ENCODE measurements at regions not wholly inside any gene's neighbourhood (a gene's known extent, or its start where the extent isn't known, plus 50 kb on each side); places are given as distances from the start of the nearest gene placed in this dataset.

- TF ChIP-seq RXRA (IDR thresholded peaks at IDR 0.05; ENCODE audit: insufficient read depth, low read depth, low read length) (no peak), CHD7 (IDR thresholded peaks at IDR 0.05; ENCODE audit: insufficient replicate concordance, low read length) (no peak), POU5F1 (IDR thresholded peaks at IDR 0.05; ENCODE audit: low read depth, low read length) (no peak)
Observed at GRCh38 chr9:20037699-20038098, 248.9 kb upstream of the SLC24A2 start (continued).

Data from H1 (cell line).